ENCODE measurements at regions not wholly inside any gene's neighbourhood (a gene's known extent, or its start where the extent isn't known, plus 50 kb on each side); places are given as distances from the start of the nearest gene placed in this dataset.

- TF ChIP-seq ZNF18 (CRISPR knock-in tag; IDR thresholded peaks at IDR 0.05; ENCODE audit: insufficient replicate concordance) = no peak
- TF ChIP-seq CCAR2 (optimal IDR thresholded peaks at IDR 0.05; ENCODE audit: low read depth, low read length) = no peak
- no peak for TF ChIP-seq NCOA5 (CRISPR knock-in tag; IDR thresholded peaks at IDR 0.05)
- TF ChIP-seq, protein P1, sequence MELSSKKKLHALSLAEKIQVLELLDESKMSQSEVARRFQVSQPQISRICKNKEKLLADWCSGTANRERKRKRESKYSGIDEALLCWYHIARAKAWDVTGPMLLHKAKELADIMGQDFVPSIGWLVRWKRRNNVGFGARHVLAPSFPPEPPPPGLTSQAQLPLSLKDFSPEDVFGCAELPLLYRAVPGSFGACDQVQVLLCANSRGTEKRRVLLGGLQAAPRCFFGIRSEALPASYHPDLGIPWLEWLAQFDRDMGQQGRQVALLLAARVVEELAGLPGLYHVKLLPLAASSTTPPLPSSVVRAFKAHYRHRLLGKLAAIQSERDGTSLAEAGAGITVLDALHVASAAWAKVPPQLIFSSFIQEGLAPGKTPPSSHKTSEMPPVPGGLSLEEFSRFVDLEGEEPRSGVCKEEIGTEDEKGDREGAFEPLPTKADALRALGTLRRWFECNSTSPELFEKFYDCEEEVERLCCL (CRISPR knock-in tag; IDR thresholded peaks at IDR 0.05; ENCODE audit: borderline replicate concordance) = no peak
- TF ChIP-seq, protein P2, sequence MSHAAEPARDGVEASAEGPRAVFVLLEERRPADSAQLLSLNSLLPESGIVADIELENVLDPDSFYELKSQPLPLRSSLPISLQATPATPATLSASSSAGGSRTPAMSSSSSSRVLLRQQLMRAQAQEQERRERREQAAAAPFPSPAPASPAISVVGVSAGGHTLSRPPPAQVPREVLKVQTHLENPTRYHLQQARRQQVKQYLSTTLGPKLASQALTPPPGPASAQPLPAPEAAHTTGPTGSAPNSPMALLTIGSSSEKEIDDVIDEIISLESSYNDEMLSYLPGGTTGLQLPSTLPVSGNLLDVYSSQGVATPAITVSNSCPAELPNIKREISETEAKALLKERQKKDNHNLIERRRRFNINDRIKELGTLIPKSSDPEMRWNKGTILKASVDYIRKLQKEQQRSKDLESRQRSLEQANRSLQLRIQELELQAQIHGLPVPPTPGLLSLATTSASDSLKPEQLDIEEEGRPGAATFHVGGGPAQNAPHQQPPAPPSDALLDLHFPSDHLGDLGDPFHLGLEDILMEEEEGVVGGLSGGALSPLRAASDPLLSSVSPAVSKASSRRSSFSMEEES (CRISPR knock-in tag; IDR thresholded peaks at IDR 0.05) = no peak
- no peak for TF ChIP-seq ZFP1 (CRISPR knock-in tag; IDR thresholded peaks at IDR 0.05)
- no peak for TF ChIP-seq ZNF12 (CRISPR knock-in tag; IDR thresholded peaks at IDR 0.05)
- TF ChIP-seq ZNF784 (CRISPR knock-in tag; IDR thresholded peaks at IDR 0.05; ENCODE audit: borderline replicate concordance) = no peak
- no peak for TF ChIP-seq ZNF713 (CRISPR knock-in tag; IDR thresholded peaks at IDR 0.05)
- TF ChIP-seq, protein P3, sequence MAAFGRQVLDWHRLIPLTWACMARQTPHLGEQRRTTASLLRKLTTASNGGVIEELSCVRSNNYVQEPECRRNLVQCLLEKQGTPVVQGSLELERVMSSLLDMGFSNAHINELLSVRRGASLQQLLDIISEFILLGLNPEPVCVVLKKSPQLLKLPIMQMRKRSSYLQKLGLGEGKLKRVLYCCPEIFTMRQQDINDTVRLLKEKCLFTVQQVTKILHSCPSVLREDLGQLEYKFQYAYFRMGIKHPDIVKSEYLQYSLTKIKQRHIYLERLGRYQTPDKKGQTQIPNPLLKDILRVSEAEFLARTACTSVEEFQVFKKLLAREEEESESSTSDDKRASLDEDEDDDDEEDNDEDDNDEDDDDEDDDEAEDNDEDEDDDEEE (CRISPR knock-in tag; IDR thresholded peaks at IDR 0.05) = no peak
- TF ChIP-seq ATAD3A (CRISPR knock-in tag; IDR thresholded peaks at IDR 0.05) = no peak
- no peak for TF ChIP-seq CENPT (CRISPR knock-in tag; IDR thresholded peaks at IDR 0.05; ENCODE audit: low read depth)
- TF ChIP-seq SATB2 (CRISPR knock-in tag; IDR thresholded peaks at IDR 0.05) = no peak
These were observed 61.5 kb upstream of the TSC22D1 start (continued) for GRCh38 chr13:44637581-44637980.
